ENCODE measurements at regions not wholly inside any gene's neighbourhood (a gene's known extent, or its start where the extent isn't known, plus 50 kb on each side); places are given as distances from the start of the nearest gene placed in this dataset.

DNA sequence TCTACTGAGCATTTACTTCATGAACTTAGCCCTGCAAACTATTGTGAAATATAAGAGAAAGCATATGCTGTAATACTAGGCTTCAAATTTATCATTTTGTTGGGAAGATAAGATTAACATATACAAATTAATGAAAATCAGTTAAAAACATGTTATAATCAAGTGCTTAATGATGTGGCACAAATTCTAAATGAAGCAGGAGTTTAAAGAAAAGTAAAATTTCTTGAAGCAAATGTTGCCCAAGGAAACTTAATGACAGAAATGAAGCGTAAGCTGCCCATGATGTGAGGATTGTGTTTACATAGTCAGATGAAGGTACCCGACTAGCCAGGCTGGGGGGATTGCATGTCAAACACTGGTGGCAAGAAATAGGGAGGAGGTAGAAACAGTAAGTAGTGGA lies 103.1 kb upstream of the GAP43 start:
- DNase-seq (ENCODE audit: low read depth, low spot score), result no peak

DNA sequence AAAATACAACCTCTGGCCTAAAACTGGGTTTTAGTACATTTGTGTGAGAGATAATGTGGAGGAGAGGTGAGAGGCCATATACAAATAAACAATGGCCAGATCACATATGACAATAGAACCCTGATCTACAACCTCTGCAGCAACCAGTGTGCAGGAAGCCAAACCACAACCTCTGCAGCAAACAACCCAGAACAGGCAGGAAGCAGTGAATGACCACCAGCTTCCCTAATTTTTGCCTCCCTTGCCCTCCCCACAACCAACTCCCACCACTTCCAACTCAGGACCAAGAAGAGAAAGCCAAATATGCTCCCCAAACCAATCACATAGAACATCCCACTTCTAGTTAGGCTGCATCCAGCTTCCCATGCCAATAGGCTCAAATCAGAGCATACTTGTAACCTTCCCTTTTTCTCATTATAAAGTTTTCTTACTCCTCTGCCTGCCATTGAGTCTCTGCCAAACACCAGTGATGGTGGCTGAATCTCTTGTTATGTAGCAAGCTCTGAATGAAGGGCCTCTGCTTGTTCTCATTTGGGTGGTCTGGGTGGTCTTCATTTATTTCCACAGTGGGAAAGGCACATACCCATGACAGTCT lies 102.6 kb upstream of the GAP43 start:
- DNase-seq (ENCODE audit: low read depth, low spot score), result no peak

DNA sequence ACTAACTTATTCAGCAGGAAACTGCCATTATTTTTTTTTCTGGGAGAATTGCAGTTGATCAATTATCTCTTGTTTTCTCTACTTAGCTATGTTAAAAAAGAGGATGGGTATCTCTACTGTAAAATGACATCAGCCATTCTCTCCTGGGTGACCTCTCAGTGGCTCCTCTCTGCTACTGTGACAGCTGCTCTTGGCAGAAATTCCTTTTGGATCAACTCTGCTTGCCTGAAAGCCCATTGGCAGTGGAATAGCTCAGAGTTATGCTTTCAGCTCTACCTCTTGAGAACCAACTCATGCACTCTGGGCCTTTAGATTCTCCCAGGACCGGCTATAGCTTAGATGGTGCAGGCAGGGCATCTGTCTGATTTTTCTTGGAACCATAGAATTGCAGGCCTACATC lies 99.9 kb upstream of the GAP43 start:
- no peak for DNase-seq (ENCODE audit: low read depth, low spot score)

DNA sequence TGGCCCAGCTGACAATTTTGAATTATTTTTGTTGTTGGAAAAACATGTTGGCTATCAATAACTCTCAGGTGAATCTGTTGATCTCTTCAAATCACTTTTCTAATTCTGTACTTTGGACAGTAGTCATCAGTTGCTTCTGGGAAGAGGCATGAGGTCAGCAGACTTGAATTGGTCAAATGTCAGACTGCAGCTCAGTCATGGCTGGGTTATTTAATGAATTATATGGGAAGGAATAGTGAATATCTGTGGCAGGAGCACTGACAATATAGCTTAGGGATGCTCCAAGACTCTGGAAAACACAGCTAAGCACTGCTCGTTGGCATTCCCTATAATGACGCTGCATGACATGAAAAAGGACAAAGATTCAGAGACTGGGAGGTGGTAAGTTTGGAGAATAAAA lies 98.8 kb upstream of the GAP43 start:
- DNase-seq (ENCODE audit: low read depth, low spot score), result no peak

DNA sequence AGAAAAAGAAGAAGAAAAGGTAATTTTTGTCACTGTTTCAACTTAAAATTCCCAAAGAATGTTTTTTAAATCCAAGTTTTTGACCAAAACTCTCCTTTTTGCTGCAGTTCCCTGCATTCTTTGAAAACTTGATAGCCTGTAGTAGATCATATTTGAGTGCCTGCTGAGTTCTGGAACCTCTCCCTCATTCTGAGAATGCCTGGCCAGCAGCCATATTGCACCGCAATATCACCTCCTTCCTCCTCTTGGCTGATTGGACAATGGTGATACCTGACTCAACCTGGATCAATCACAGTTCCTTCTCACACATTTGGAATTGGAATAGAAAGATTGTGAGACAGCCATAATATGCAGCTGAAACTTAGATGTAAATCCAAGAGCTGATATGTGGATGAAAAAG lies 97.6 kb upstream of the GAP43 start:
- DNase-seq (ENCODE audit: low read depth, low spot score), result no peak

DNA sequence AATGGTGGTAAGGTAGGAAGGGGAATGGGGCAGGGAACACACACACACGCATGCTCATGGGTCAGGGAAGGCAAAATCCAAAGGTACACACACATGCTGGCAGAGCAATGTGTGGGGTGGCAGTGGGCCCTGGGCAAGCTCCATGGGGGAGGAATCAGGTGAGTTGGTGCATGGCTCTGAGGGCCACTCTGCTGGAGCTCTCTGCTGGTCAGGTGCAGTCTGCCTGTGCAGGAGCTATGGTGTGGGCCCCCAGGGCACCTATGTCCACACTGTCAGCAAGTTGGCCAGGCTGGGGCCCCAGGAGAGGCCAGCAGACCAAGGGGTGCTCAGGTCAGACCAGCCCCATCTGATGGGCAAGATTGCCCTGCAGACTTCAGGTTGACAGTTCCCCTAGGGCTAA lies 90.1 kb upstream of the GAP43 start:
- no peak for DNase-seq (ENCODE audit: low read depth, low spot score)

DNA sequence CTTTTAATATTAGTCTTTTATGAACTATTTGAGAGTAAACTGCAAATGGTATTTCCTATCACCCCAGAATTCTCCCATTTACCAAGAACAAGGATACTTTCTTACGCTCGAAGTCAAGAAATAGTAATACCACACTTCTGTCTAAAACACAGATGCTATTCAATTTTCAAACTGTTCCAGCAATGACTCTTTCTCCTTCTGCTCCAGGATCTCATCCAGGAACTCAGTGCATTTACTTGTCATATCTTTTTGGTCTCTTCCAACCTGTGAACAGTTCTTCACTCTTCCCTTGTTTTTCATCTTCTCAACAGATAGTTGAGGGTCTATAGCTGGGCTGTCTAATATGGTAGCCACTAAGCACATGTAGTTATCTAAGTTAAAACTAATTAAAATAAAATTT lies 87.1 kb upstream of the GAP43 start:
- DNase-seq (ENCODE audit: low read depth, low spot score), result no peak

DNA sequence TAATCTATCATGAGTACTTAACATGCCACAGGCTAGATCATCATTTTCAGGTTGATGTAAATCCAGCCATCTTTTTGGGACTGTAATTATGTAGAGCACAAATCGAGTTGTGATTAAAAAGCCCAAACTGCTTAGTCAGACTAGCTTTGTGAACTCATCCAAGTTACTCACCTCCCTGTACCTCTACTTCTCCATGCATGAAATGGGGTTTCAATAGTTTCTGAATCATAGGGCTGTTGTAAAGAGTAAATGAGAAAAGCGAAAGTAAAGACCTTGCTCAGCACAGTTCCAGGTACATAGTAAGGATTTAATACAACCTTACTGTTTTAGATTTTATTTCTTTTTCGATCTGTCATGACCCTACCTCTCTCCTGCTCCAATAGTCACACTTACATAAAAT lies 85.6 kb upstream of the GAP43 start:
- no peak for DNase-seq (ENCODE audit: low read depth, low spot score)

DNA sequence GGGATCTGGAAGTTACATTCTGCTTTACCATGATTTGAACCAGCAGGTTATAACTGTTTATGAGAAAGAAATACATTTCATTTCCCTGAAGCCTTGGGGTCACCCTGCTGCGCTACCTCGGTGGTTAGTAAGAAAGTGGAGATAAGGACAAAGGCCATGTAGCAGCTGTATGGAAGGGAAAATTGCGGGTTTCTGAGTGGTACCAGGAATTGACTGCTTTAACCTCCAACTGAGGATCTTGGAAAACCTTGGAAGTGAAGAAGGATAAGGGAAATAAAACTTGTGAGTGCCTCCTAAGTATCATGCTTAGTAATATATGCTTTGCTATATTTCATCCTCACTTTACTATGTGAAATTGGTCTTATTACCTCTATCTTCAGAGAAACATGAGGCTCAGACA lies 76.1 kb upstream of the GAP43 start:
- DNase-seq (ENCODE audit: low read depth, low spot score), result no peak

DNA sequence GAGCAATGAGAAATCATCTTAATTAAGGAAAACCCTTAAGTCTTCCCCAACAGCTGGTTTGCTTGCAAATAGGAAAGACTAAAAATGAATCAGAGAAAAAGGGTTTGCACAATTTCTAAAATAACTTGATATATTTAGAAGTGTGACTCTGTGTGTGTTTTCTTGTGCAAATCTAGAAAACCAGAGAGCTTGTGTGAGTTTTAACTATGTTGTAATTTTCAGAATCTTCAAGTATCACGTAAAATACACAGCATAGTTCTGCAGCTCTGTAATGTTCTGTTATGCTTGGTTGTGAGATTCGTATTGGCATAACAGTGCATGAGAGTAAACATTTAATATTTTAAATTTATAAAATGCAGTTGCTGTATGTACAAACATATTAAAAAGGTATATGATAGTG lies 74.7 kb upstream of the GAP43 start:
- no peak for DNase-seq (ENCODE audit: low read depth, low spot score)

DNA sequence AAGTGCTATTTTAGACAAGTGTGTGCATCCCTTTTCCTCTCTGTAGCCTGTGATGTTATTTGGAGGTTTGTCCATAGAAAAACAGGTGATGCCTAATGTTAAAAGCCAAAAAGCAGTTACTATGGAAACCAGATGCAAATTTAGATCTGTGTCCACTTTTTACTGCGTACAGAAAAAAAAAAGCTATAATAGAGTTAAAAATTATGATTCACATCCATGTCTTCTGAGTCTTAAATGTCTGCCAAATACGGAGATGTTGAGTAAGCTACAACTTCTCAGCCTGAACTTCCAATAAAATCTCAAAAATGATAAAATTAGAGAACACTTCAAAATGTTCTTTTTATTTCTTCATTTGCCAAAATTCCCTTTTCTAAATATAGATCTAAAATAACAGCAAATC lies 74.2 kb upstream of the GAP43 start:
- no peak for DNase-seq (ENCODE audit: low read depth, low spot score)

DNA sequence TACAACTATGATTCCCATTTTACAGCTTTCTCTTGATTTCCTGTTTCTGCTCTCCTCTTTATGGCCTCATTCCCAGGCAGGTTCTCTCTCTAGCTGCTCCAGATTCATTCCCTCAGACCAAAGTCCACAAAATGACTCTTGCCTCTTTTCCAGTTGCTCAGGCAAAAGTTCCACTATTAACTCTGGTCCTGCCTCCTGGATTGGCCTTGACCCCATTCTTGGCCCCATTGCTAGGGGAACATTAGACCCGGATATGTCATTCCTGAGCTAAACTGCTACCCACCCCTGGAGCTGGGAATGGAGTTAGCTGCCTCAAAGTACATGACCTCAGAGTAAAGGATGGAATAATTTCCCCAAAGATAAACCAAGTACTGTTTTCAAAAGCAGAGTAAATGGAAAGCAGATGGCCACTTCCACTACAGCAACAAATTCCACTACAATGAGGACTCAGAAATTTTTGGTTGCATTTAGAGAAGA lies 73.0 kb upstream of the GAP43 start:
- no peak for DNase-seq (ENCODE audit: low read depth, low spot score)

DNA sequence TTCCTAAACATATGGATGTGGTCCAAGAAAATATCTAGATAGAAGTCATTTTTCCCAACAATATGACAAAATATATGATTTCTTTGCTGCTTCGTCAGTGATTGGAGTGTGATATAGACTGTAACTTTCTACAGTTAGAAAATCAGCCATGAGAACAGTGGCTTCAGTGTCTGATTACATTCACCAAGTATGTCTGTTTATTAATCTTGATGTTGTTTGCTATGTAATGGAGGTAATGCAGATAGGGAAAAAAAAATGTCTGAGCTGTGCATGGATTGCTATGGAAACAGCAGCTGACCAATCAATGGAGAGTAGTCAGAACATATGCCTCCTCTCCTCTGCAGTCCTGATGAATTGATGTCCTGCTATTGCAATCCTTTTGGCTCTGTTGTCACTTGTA lies 72.3 kb upstream of the GAP43 start:
- DNase-seq (ENCODE audit: low read depth, low spot score), result no peak

DNA sequence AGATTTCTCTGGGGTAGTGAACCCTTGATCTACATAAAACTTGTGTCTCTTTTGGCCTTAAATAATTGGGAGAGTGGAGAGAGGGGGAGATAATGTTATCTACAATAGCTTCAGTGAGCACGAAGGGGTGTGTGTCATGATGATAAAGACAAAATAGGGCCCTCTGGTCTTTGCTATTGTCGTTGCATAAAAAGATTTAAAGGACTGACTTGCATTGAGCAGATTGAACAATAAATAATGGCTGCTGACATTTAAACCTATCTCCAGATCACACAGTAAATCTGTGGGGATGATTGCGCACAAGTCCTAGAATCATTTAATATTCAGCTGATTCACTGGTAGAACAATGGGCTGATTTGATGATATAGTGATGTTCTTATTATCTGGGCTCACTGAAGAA lies 71.3 kb upstream of the GAP43 start:
- DNase-seq (ENCODE audit: low read depth, low spot score), result no peak

DNA sequence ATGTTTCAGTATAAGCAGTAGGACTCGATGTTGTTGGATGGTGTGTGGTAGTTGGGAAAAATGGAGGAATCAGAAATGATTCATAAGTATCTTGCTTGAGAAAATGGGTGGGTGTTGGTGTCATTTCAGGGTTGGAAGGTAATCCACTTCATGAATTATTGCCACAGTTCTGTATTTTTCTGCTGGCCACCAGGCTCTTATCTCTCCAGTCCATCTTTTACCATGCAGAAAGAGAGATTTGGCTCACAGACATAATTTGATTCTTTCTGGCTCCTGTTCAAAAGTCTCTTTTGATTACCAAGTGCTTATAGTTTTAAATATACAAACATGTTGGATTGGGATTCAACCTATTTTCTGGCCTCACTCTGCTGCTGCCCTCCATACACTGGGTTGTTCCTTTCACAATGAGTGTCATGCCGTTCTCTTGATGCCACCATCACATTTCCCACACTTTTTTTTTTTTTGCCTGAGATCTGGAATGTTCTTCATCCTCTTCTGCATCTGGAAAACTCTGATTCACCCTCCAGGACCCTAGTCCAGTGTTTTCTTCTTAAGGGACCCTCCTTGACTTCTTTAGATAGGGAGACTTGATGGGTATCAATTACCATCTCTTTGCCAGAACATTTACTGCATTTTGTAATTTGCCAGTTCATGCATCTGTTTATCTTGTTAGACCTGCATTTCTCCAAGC lies 69.4 kb upstream of the GAP43 start:
- no peak for DNase-seq (ENCODE audit: low read depth, low spot score)

DNA sequence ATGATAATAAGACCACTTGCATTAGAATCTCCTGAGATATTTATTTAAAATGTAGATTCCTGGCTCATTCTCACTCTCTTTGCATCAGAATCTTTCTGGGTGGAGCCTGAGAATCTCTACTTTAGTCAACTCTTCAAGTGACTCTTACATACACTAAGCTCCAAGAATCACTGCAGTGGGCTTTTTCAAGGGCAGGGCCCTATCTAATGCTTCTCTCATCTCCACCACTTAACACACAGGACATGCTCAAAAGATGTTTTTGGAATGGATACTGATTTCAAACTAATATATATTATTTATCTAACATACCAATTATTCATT lies 68.9 kb upstream of the GAP43 start:
- DNase-seq (ENCODE audit: low read depth, low spot score), result no peak

DNA sequence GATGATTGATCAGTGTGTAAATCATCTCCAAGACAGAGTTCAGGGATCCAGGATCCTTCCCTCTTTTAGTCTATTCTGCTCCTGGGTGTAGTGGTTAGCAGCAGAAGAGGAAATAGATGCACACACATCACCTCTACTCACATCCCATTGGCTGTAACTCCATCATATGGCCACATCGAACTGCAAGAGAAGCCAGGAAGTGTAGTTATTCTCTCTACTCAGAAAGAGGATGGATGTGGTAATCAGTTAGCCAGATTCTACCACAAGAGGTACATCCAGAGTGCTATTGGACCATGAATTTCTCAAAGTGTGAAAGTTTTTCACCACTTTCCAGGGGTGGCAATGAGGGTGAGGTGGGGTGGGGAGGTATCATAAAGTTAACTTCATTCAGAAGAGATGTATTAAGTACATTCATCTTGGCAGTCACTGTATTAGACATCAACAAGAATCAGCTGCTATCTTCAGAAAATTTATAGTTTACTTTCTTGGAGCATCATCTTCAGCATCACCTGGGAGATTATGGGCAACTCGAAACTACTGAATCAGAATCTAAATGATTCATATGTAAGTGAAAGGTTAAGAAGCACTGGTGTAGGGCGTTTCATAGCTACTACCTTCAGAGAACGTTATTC lies 60.6 kb upstream of the GAP43 start:
- no peak for DNase-seq (ENCODE audit: low read depth, low spot score)

DNA sequence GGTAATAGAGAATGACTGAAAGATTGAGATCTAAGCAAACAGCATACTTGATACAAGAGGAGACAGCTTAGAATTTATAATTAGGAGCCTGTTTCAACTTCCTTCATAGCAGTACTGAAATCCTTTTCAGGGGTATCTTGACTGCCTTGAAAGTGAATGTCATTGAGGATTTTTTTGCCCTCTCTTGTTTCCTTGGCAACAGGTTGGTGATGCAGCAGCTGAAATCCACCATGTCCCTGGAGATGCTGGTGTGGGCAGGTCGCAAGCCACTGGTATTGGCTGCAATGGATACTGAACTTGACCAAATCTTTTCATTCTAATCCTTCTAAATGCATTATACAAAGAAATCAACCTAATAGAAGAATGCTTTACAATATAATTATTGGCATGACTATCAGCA lies 59.3 kb upstream of the GAP43 start:
- DNase-seq (ENCODE audit: low read depth, low spot score), result no peak

DNA sequence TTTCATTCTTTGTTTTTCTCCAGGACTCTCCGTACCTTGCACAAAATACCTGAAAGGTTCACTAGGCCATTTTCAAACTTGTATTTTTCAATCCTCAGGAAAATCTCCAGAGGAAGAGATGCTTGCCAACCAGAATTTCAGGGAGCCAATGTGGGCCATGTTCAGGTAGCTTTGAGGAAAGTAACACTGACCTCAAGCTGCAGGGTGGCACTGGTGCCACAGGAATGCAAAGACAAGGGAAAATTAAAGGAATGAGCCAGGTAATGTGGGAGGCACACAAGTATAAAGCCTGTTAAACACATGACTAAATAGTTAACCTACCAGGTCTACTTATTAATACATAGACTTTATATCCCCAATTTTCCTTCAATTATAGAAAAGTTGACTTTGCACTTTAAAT lies 51.9 kb upstream of the GAP43 start:
- no peak for DNase-seq (ENCODE audit: low read depth, low spot score)

Data from ELF-1 (cell line).